B cell (primary cell): ENCODE measurements at regions not wholly inside any gene's neighbourhood (a gene's known extent, or its start where the extent isn't known, plus 50 kb on each side); places are given as distances from the start of the nearest gene placed in this dataset.

Experiments
- ATAC-seq: fragments of 200-7000 bp; cut with Tn5 transposase; one replicate; pipeline ENCODE4 v1.10.0; 2021; ENCODE audit warnings: low read depth, mild to moderate bottlenecking, moderate number of reproducible peaks, moderate library complexity
- CTCF ChIA-PET: fragments of 350-600 bp; sonication (Branson Sonifier 250); formaldehyde crosslinking; loops from one replicate; lab custom pipeline; 2021; ENCODE audit warnings: antibody characterized with exemption, inconsistent platforms; lab: Charles Lee
- POLR2A ChIA-PET: fragments of 350-600 bp; sonication (Branson Sonifier 250); formaldehyde crosslinking; loops from one replicate; lab custom pipeline; 2021; ENCODE audit warnings: antibody characterized with exemption; lab: Charles Lee
- DNase-seq: peaks from one replicate; pipeline ENCODE4 v3.0.0; 2013
- H2AFZ ChIP-seq: 2 replicates; pipeline ENCODE4 v1.6.1; 2012; ENCODE audit warnings: mild to moderate bottlenecking, low read depth, low read length; ENCODE audit not compliant: insufficient read depth, poor library complexity, severe bottlenecking
- H3K27ac ChIP-seq, 2 donors: 1 replicate in 1 of 2; 2 replicates in 1 of 2; pipeline ENCODE4 v1.5.1; 2012 to 2013; ENCODE audit warnings: low read length in 2 of 2, mild to moderate bottlenecking in 2 of 2, moderate library complexity in 1 of 2
- H3K27me3 ChIP-seq, 4 experiments: fragments of 200-600 bp in 1 of 4; sonication (generic) in 1 of 4; replicated peaks in 1 of 4; 1 replicate in 2 of 4; 2 replicates in 2 of 4; pipeline versions ENCODE4 v1.6.1 to v1.7.0; 2013 to 2016; ENCODE audit warnings: low read length in 3 of 4, mild to moderate bottlenecking in 2 of 4, mixed read lengths in 1 of 4, moderate library complexity in 1 of 4; ENCODE audit not compliant: insufficient read depth in 4 of 4, control insufficient read depth in 3 of 4; ENCODE audit errors: control extremely low read depth in 1 of 4
- H3K36me3 ChIP-seq, 2 experiments: replicated peaks in 1 of 2; 1 replicate in 1 of 2; 2 replicates in 1 of 2; pipeline versions ENCODE4 v1.6.1 to v1.7.1; 2013; ENCODE audit warnings: low read length in 1 of 2; ENCODE audit not compliant: insufficient read depth in 2 of 2, control insufficient read depth in 1 of 2; ENCODE audit errors: control extremely low read depth in 1 of 2, extremely low read depth in 1 of 2
- H3K4me1 ChIP-seq, 2 donors: fragments of 200-600 bp in 1 of 2; sonication (generic) in 1 of 2; 1 replicate in 1 of 2; 2 replicates in 1 of 2; pipeline versions ENCODE4 v1.5.1 to v1.6.1; 2013 to 2017; ENCODE audit warnings: low read length in 2 of 2; ENCODE audit not compliant: control insufficient read depth in 2 of 2, insufficient read depth in 2 of 2
- H3K4me2 ChIP-seq: replicated peaks from 2 replicates; pipeline ENCODE3; 2012; ENCODE audit warnings: mild to moderate bottlenecking, low read depth, low read length; ENCODE audit not compliant: poor library complexity, severe bottlenecking
- H3K4me3 ChIP-seq, 5 experiments: fragments of 200-600 bp in 1 of 5; sonication (generic) in 1 of 5; 1 replicate in 3 of 5; 2 replicates in 2 of 5; pipeline versions ENCODE4 v1.5.1 to v1.7.0; 2011 to 2016; ENCODE audit warnings: low read length in 4 of 5, mild to moderate bottlenecking in 4 of 5, low read depth in 2 of 5, control low read depth in 1 of 5, moderate library complexity in 1 of 5; ENCODE audit not compliant: insufficient read depth in 1 of 5; ENCODE audit errors: control extremely low read depth in 1 of 5, extremely low read depth in 1 of 5
- H3K79me2 ChIP-seq: fragments of 200-600 bp; sonication (generic); one replicate; pipeline ENCODE4 v1.6.0; 2016; ENCODE audit warnings: low read length; ENCODE audit not compliant: control insufficient read depth, insufficient read depth
- H3K9ac ChIP-seq: fragments of 200-600 bp; sonication (generic); 2 replicates; pipeline ENCODE4 v1.6.1; 2017; ENCODE audit warnings: mild to moderate bottlenecking, low read length, moderate library complexity
- H3K9me3 ChIP-seq, 3 donors: one replicate each; pipeline versions ENCODE4 v1.6.1 to v1.7.1; 2013; ENCODE audit warnings: low read length in 2 of 3; ENCODE audit not compliant: control insufficient read depth in 2 of 3, insufficient read depth in 1 of 3; ENCODE audit errors: control extremely low read depth in 1 of 3
- H4K20me1 ChIP-seq: 2 replicates; pipeline ENCODE4 v1.6.0; 2012; ENCODE audit warnings: mild to moderate bottlenecking, low read length; ENCODE audit not compliant: insufficient read depth, control insufficient read depth, poor library complexity, severe bottlenecking
- H3K27ac Mint-ChIP-seq: one replicate; pipeline ENCODE4 v1.8.0; 2021; ENCODE audit warnings: mixed read lengths
- H3K27me3 Mint-ChIP-seq: one replicate; pipeline ENCODE4 v1.8.0; 2021; ENCODE audit warnings: mixed read lengths
- H3K4me1 Mint-ChIP-seq: one replicate; pipeline ENCODE4 v1.8.0; 2021; ENCODE audit warnings: mixed read lengths
- H3K4me3 Mint-ChIP-seq: one replicate; pipeline ENCODE4 v1.8.0; 2021; ENCODE audit warnings: mixed read lengths
- H3K9me3 Mint-ChIP-seq: one replicate; pipeline ENCODE4 v1.8.0; 2022; ENCODE audit warnings: mixed read lengths; ENCODE audit not compliant: insufficient read depth
- EZH2 ChIP-seq: IDR thresholded peaks from 2 replicates; pipeline ENCODE4 v1.6.1; 2012; ENCODE audit warnings: borderline replicate concordance, low read depth, mild to moderate bottlenecking, moderate library complexity, low read length; ENCODE audit not compliant: insufficient read depth, poor library complexity, severe bottlenecking
- WGBS: methylation state at CpG from one replicate; pipeline ENCODE4 v1.1.5; 2013; ENCODE audit warnings: missing lambda C conversion rate; ENCODE audit not compliant: insufficient coverage; 5-methylcytosine and 5-hydroxymethylcytosine counted together
- intact Hi-C: fragments of 100-400 bp; cut with micrococcal nuclease; formaldehyde crosslinking; loops from one replicate; pipeline ENCODE4 v1.10.0; 2022
- TF ChIP-seq, protein P1 (sequence below): fragments of 200-600 bp; IDR thresholded peaks from one replicate; pipeline ENCODE4 v1.8.0; 2022; ENCODE audit warnings: antibody characterized with exemption, mild to moderate bottlenecking

DNA sequence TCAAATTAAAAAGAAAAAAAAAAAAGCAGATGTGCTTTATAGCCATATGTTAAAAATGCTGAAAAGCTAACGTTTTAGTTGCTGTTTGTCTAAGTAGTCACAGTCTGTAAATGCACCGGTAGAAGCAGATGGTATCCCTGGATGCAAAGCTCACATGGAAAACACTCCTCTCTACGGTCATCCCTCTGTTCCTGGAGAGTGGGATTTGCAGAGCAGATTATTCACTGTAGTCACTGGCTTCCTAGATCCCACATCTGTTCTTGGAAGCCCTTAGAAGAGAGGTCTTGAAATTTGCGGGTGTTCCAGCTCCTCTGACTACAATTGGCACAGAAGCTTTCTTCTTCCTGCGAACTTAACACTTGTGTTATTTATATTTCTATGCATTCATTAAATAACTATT, 186.6 kb downstream of the PMP22 start:
- POLR2A ChIA-PET: no interaction called here
- Histone ChIP-seq H4K20me1 (no peaks in the 10 kb centered on the region), H3K9ac (no peak overlapping the region), H3K27me3 (no peaks in the 10 kb centered on the region), H3K9me3 (no peaks in the 10 kb centered on the region), H3K79me2 (no peaks in the 10 kb centered on the region), H3K4me1 (no peaks in the 10 kb centered on the region), H3K27ac (no peak overlapping the region), H3K36me3 (no peaks in the 10 kb centered on the region), H3K4me3 (no peak overlapping the region), H3K4me2 (no peak overlapping the region), H2AFZ (no peak overlapping the region)
- Mint-ChIP-seq H3K4me3 (no peak overlapping the region), H3K27me3 (peaks cover 11% of the 10 kb centered on the region), H3K4me1 (no peaks in the 10 kb centered on the region), H3K9me3 (no peaks in the 10 kb centered on the region), H3K27ac (no peak overlapping the region)
- WGBS: 80% methylated on average over 1 of the region's 5 CpGs
- DNase-seq (no peak), ATAC-seq (no peak)
- CTCF ChIA-PET: interaction anchor here (0.7 kb wide), 1 partner anchor 75 kb away, joined by 3 read pairs; no protein-coding TSS in a partner anchor
- TF ChIP-seq, protein P1, sequence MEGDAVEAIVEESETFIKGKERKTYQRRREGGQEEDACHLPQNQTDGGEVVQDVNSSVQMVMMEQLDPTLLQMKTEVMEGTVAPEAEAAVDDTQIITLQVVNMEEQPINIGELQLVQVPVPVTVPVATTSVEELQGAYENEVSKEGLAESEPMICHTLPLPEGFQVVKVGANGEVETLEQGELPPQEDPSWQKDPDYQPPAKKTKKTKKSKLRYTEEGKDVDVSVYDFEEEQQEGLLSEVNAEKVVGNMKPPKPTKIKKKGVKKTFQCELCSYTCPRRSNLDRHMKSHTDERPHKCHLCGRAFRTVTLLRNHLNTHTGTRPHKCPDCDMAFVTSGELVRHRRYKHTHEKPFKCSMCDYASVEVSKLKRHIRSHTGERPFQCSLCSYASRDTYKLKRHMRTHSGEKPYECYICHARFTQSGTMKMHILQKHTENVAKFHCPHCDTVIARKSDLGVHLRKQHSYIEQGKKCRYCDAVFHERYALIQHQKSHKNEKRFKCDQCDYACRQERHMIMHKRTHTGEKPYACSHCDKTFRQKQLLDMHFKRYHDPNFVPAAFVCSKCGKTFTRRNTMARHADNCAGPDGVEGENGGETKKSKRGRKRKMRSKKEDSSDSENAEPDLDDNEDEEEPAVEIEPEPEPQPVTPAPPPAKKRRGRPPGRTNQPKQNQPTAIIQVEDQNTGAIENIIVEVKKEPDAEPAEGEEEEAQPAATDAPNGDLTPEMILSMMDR: no peak
- no peak for TF ChIP-seq EZH2
- intact Hi-C loops: no loop called here

DNA sequence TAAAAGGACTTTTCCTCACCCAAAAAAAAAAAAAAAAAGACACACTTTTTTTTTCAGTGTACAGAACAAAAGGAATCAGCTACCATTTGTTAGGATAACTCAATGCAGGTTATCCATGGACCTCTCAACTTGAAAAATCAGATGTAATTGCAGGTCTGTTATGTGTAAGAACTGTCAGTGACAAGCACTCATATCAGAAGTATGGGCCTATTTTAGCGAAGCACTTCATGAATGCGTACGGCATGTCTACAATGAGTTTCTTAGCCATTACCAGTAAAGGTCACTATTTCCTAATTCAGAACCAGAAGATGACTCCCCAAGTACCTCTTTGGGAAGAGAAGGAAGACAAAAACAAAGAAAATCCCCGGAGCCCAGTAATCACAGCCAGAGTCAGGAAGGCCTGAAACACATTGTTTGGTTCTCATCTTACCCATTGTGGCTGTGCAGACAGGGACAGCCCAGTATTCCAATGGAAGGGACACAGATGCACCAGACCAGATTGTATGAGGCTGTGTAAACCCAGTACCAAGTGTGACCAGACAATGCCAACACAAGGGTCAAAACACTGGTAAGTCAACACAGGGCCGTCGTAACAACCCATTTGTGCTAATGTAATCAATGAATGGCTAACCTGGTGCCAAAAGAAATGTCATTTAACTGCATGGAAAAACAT, 188.0 kb downstream of the PMP22 start:
- H3K36me3 ChIP-seq: no peaks in the 10 kb centered on the region
- Mint-ChIP-seq H3K4me3 (no peak overlapping the region), H3K27ac (no peak overlapping the region), H3K4me1 (no peaks in the 10 kb centered on the region), H3K27me3 (peaks cover 11% of the 10 kb centered on the region), H3K9me3 (no peaks in the 10 kb centered on the region)
- H3K79me2 ChIP-seq: no peaks in the 10 kb centered on the region
- no peaks in the 10 kb centered on the region for H4K20me1 ChIP-seq
- intact Hi-C loops: no loop called here
- no peaks in the 10 kb centered on the region for H3K4me1 ChIP-seq
- ChIA-PET CTCF (no interaction called here), POLR2A (no interaction called here)
- H3K4me2 ChIP-seq: no peak overlapping the region
- no peaks in the 10 kb centered on the region for H3K27me3 ChIP-seq
- H3K9me3 ChIP-seq: no peaks in the 10 kb centered on the region
- no peak for TF ChIP-seq EZH2
- TF ChIP-seq, protein P1: no peak
- ATAC-seq: no peak
- no peak overlapping the region for H3K9ac ChIP-seq
- H3K27ac ChIP-seq: no peak overlapping the region
- H3K4me3 ChIP-seq: no peak overlapping the region
- 100% methylated on average over 2 of the region's 6 CpGs for whole genome bisulfite sequencing
- H2AFZ ChIP-seq: no peak overlapping the region
- DNase-seq: no peak
